A549 (cell line): ENCODE measurements at regions not wholly inside any gene's neighbourhood (a gene's known extent, or its start where the extent isn't known, plus 50 kb on each side); places are given as distances from the start of the nearest gene placed in this dataset.

Source experiments
- BHLHE40 ChIP-seq: IDR thresholded peaks from 2 replicates; pipeline ENCODE4 v1.6.1; 2012; ENCODE audit warnings: low read depth, low read length, inconsistent platforms
- CEBPB ChIP-seq, 2 experiments: fragments of >200 bp in 1 of 2; sonication (Bioruptor Twin) in 1 of 2; formaldehyde crosslinking in 1 of 2; IDR thresholded peaks; 2 replicates each; pipeline ENCODE4 v1.6.1; 2012 to 2016
- POLR2A ChIP-seq: IDR thresholded peaks from 2 replicates; pipeline ENCODE4 v1.6.1; 2012; ENCODE audit warnings: mild to moderate bottlenecking, low read length
- TF ChIP-seq, protein P1 (sequence below): fragments of >200 bp; sonication (Bioruptor Twin); formaldehyde crosslinking; IDR thresholded peaks from 3 replicates; pipeline ENCODE4 v1.5.1; 2016
- TF ChIP-seq, protein P2 (sequence below): fragments of >200 bp; sonication (Bioruptor Twin); formaldehyde crosslinking; IDR thresholded peaks from 3 replicates; pipeline ENCODE4 v1.6.1; 2016

DNA sequence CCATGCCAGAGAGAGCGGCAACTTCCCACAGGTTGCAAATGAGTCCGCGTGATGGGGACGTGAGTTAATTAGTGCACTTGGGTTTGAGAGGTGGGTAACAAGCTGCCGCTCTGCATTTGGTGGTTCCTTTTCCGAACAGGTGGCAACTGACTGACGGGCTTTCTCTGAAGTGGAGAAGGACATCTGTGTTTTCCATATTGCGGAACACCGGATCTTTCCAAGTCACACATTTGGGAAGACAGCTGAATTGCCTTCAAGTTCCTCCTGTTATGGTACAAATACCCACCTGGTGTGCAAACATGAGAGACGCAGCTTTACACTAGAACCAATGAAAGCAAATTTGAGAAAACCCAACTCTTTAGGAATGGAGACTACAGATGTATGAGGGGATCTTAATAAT lies 451.3 kb upstream of the ZFHX3 start:
- TF ChIP-seq, protein P1, sequence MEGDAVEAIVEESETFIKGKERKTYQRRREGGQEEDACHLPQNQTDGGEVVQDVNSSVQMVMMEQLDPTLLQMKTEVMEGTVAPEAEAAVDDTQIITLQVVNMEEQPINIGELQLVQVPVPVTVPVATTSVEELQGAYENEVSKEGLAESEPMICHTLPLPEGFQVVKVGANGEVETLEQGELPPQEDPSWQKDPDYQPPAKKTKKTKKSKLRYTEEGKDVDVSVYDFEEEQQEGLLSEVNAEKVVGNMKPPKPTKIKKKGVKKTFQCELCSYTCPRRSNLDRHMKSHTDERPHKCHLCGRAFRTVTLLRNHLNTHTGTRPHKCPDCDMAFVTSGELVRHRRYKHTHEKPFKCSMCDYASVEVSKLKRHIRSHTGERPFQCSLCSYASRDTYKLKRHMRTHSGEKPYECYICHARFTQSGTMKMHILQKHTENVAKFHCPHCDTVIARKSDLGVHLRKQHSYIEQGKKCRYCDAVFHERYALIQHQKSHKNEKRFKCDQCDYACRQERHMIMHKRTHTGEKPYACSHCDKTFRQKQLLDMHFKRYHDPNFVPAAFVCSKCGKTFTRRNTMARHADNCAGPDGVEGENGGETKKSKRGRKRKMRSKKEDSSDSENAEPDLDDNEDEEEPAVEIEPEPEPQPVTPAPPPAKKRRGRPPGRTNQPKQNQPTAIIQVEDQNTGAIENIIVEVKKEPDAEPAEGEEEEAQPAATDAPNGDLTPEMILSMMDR = no peak
- TF ChIP-seq, protein P2, sequence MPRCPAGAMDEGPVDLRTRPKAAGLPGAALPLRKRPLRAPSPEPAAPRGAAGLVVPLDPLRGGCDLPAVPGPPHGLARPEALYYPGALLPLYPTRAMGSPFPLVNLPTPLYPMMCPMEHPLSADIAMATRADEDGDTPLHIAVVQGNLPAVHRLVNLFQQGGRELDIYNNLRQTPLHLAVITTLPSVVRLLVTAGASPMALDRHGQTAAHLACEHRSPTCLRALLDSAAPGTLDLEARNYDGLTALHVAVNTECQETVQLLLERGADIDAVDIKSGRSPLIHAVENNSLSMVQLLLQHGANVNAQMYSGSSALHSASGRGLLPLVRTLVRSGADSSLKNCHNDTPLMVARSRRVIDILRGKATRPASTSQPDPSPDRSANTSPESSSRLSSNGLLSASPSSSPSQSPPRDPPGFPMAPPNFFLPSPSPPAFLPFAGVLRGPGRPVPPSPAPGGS = no peak
- TF ChIP-seq POLR2A (no peak), CEBPB (IDR thresholded peaks at IDR 0.05) (no peak), BHLHE40 (no peak)
